H1 (cell line): ENCODE measurements at regions not wholly inside any gene's neighbourhood (a gene's known extent, or its start where the extent isn't known, plus 50 kb on each side); places are given as distances from the start of the nearest gene placed in this dataset.

Experiments used
- CTCF ChIA-PET: fragments of 300-600 bp; sonication (Branson Sonifier 250); formaldehyde crosslinking; loops from one replicate; lab custom pipeline; 2021; ENCODE audit not compliant: partially characterized antibody; lab: Charles Lee
- POLR2A ChIA-PET: fragments of 300-600 bp; sonication (Branson Sonifier 250); formaldehyde crosslinking; loops from one replicate; lab custom pipeline; 2021; ENCODE audit warnings: inconsistent platforms; ENCODE audit not compliant: partially characterized antibody; lab: Charles Lee
- DNase-seq, 2 experiments: peaks; one replicate each; pipeline versions ENCODE4 v3.0.0 to v3.0.0-alpha.2; 2010 to 2022; ENCODE audit warnings: low spot score in 2 of 2, low read depth in 1 of 2, mixed read lengths in 1 of 2
- FAIRE-seq: peaks from 2 replicates; lab custom pipeline; 2011; peaks lifted over from hg19 to GRCh38; lab: Jason Lieb, UNC
- H2AFZ ChIP-seq: 2 replicates; pipeline ENCODE4 v1.8.1; 2012; ENCODE audit warnings: low read length, inconsistent platforms
- H2AK5ac ChIP-seq: 2 replicates; pipeline ENCODE4 v1.6.1; 2013; ENCODE audit warnings: low read depth, low read length
- H2BK120ac ChIP-seq: replicated peaks from 2 replicates; pipeline ENCODE3; 2013; ENCODE audit warnings: low read depth, low read length, inconsistent platforms
- H2BK12ac ChIP-seq: 2 replicates; pipeline ENCODE4 v1.6.1; 2013; ENCODE audit warnings: low read depth, low read length
- H2BK15ac ChIP-seq: 2 replicates; pipeline ENCODE4 v1.6.1; 2013; ENCODE audit warnings: low read length
- H2BK20ac ChIP-seq: 2 replicates; pipeline ENCODE4 v1.6.1; 2013; ENCODE audit warnings: low read length
- H2BK5ac ChIP-seq: 2 replicates; pipeline ENCODE4 v1.6.1; 2013; ENCODE audit warnings: low read depth, low read length
- H3K14ac ChIP-seq: 2 replicates; pipeline ENCODE4 v1.6.1; 2013; ENCODE audit warnings: inconsistent platforms; ENCODE audit not compliant: insufficient read length
- H3K18ac ChIP-seq: 2 replicates; pipeline ENCODE4 v1.6.1; 2013; ENCODE audit warnings: low read length; ENCODE audit errors: extremely low read depth
- H3K23ac ChIP-seq: 2 replicates; pipeline ENCODE4 v1.6.1; 2013; ENCODE audit warnings: inconsistent platforms; ENCODE audit not compliant: insufficient read length
- H3K23me2 ChIP-seq: 2 replicates; pipeline ENCODE4 v1.6.1; 2013; ENCODE audit warnings: low read depth, low read length
- H3K27ac ChIP-seq: 2 replicates; pipeline ENCODE4 v1.6.1; 2011; ENCODE audit warnings: low read depth, low read length, inconsistent platforms
- H3K27me3 ChIP-seq, 4 experiments: replicated peaks in 1 of 4; 1 replicate in 1 of 4; 2 replicates in 3 of 4; pipeline versions ENCODE4 v1.6.1 to v1.8.1; 2011 to 2013; ENCODE audit warnings: low read length in 3 of 4, mild to moderate bottlenecking in 3 of 4, inconsistent platforms in 2 of 4, mixed read lengths in 2 of 4, moderate library complexity in 1 of 4; ENCODE audit not compliant: control insufficient read depth in 3 of 4, insufficient read depth in 3 of 4; ENCODE audit errors: extremely low read depth in 1 of 4
- H3K36me3 ChIP-seq, 4 experiments: 2 replicates each; pipeline versions ENCODE4 v1.6.1 to v1.8.1; 2011 to 2013; ENCODE audit warnings: mild to moderate bottlenecking in 4 of 4, low read length in 3 of 4, moderate library complexity in 2 of 4, control low read depth in 1 of 4, inconsistent platforms in 1 of 4; ENCODE audit not compliant: insufficient read depth in 4 of 4, control insufficient read depth in 2 of 4
- H3K4ac ChIP-seq: replicated peaks from 2 replicates; pipeline ENCODE3; 2013; ENCODE audit warnings: low read length, low read depth, mixed read lengths, inconsistent platforms; ENCODE audit not compliant: insufficient read length
- H3K4me1 ChIP-seq, 4 experiments: replicated peaks in 1 of 4; 1 replicate in 1 of 4; 2 replicates in 3 of 4; pipeline versions ENCODE4 v1.6.1 to v1.8.1; 2011 to 2013; ENCODE audit warnings: low read length in 3 of 4, inconsistent platforms in 2 of 4, mixed read lengths in 1 of 4; ENCODE audit not compliant: insufficient read depth in 4 of 4, control insufficient read depth in 3 of 4
- H3K4me2 ChIP-seq, 2 experiments: 2 replicates each; pipeline versions ENCODE4 v1.6.1 to v1.8.1; 2011 to 2013; ENCODE audit warnings: low read depth in 2 of 2, low read length in 2 of 2, control low read depth in 1 of 2, inconsistent platforms in 1 of 2, mild to moderate bottlenecking in 1 of 2; ENCODE audit not compliant: insufficient read depth in 1 of 2
- H3K4me3 ChIP-seq, 4 experiments: fragments of 200-600, 300-600 bp in 1 of 4; sonication (generic), shearing (Covaris generic), sonication (Bioruptor Twin) in 1 of 4; 2 replicates each; pipeline versions ENCODE4 v1.5.1 to v1.8.1; 2011 to 2016; ENCODE audit warnings: low read length in 4 of 4, low read depth in 3 of 4, control low read depth in 2 of 4, inconsistent platforms in 2 of 4, mild to moderate bottlenecking in 2 of 4, mixed read lengths in 1 of 4, moderate library complexity in 1 of 4; ENCODE audit not compliant: insufficient read depth in 2 of 4; ENCODE audit errors: extremely low read depth in 1 of 4
- H3K56ac ChIP-seq: replicated peaks from 2 replicates; pipeline ENCODE3; 2013; ENCODE audit warnings: low read depth, mild to moderate bottlenecking, mixed read lengths, low read length, inconsistent platforms; ENCODE audit not compliant: insufficient read length
- H3K79me1 ChIP-seq: 2 replicates; pipeline ENCODE4 v1.6.1; 2013; ENCODE audit warnings: low read depth, low read length, control low read depth
- H3K79me2 ChIP-seq, 2 experiments: 2 replicates each; pipeline versions ENCODE4 v1.6.1 to v1.8.1; 2012 to 2013; ENCODE audit warnings: low read length in 2 of 2, mild to moderate bottlenecking in 2 of 2, inconsistent platforms in 1 of 2; ENCODE audit not compliant: insufficient read depth in 2 of 2, control insufficient read depth in 1 of 2
- H3K9ac ChIP-seq, 4 experiments: replicated peaks in 1 of 4; 1 replicate in 1 of 4; 2 replicates in 3 of 4; pipeline versions ENCODE4 v1.6.1 to v1.8.1; 2011 to 2013; ENCODE audit warnings: low read depth in 3 of 4, low read length in 3 of 4, control low read depth in 2 of 4, mild to moderate bottlenecking in 2 of 4, moderate library complexity in 2 of 4, inconsistent platforms in 1 of 4; ENCODE audit errors: extremely low read depth in 1 of 4
- H3K9me3 ChIP-seq, 2 experiments: 2 replicates each; pipeline versions ENCODE4 v1.6.1 to v1.8.1; 2012 to 2013; ENCODE audit warnings: mild to moderate bottlenecking in 2 of 2, moderate library complexity in 2 of 2, control low read depth in 1 of 2, inconsistent platforms in 1 of 2, low read depth in 1 of 2, low read length in 1 of 2, mixed read lengths in 1 of 2; ENCODE audit not compliant: insufficient read depth in 2 of 2
- H4K20me1 ChIP-seq, 2 experiments: replicated peaks in 1 of 2; 2 replicates each; pipeline versions ENCODE3 to v1.8.1; 2011 to 2013; ENCODE audit warnings: inconsistent platforms in 2 of 2, low read length in 2 of 2, mild to moderate bottlenecking in 1 of 2; ENCODE audit not compliant: insufficient read depth in 2 of 2, control insufficient read depth in 1 of 2
- H4K5ac ChIP-seq: 2 replicates; pipeline ENCODE4 v1.6.1; 2013; ENCODE audit warnings: low read length, low read depth, mixed read lengths, inconsistent platforms; ENCODE audit not compliant: insufficient read length
- H4K8ac ChIP-seq: 2 replicates; pipeline ENCODE4 v1.8.0; 2013; ENCODE audit warnings: mild to moderate bottlenecking, moderate library complexity, low read length, inconsistent platforms; ENCODE audit not compliant: insufficient read depth; ENCODE audit errors: extremely low read depth
- H4K91ac ChIP-seq: replicated peaks from 2 replicates; pipeline ENCODE3; 2013; ENCODE audit warnings: low read length, mixed read lengths, inconsistent platforms; ENCODE audit not compliant: insufficient read length
- CTBP2 ChIP-seq: IDR thresholded peaks from 2 replicates; pipeline ENCODE4 v1.7.0; 2011; ENCODE audit warnings: borderline replicate concordance, mild to moderate bottlenecking, moderate library complexity, mixed read lengths, low read length; ENCODE audit not compliant: insufficient read depth, insufficient read length
- MAFK ChIP-seq: IDR thresholded peaks from 2 replicates; pipeline ENCODE4 v1.6.1; 2012; ENCODE audit warnings: low read depth, mild to moderate bottlenecking, improper control_type of control experiment, low read length
- WGBS, 2 experiments: shearing (Covaris generic) in 1 of 2; methylation state at CpG; one replicate each; pipeline versions ENCODE4 v1.1.6 to v1.1.7; 2013 to 2015; ENCODE audit warnings: low lambda C conversion rate in 2 of 2, mixed read lengths in 2 of 2, inconsistent platforms in 1 of 2, low coverage in 1 of 2, missing lambda C conversion rate in 1 of 2; ENCODE audit not compliant: insufficient replicate concordance in 2 of 2, insufficient coverage in 1 of 2, insufficient read length in 1 of 2; ENCODE audit errors: extremely low coverage in 1 of 2, missing lambda C conversion rate in 1 of 2; 5-methylcytosine and 5-hydroxymethylcytosine counted together

DNA sequence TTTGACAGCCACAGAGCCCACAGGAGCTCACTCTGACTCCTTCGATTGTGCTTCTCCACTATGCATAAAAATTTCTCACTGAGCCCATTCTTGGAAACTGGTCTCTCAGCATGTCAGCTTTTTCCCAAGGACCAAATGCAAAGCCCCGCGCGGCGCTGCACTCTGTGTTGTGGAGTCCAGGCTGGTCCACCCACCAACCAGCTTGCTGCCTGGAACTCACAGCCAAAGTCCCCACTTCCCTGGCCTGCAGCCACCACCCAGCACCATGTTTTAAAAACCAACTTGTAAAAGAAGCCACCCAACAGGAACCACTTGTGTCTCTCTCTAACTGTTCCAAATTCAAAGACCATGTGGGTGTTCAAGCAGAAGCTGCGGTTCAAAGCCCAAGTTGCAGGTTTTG lies 124.4 kb downstream of the SPATA19 start:
- Histone ChIP-seq H3K79me1 (no peaks in the 10 kb centered on the region), H3K4me3 (no peak overlapping the region), H4K20me1 (no peaks in the 10 kb centered on the region), H2BK5ac (no peak overlapping the region), H3K18ac (no peak overlapping the region), H3K4ac (no peak overlapping the region), H3K9me3 (no peaks in the 10 kb centered on the region), H2BK120ac (no peak overlapping the region), H3K36me3 (no peaks in the 10 kb centered on the region), H3K4me2 (no peak overlapping the region), H3K27me3 (no peaks in the 10 kb centered on the region; a peak in 1 of 7 replicates), H3K9ac (no peak overlapping the region), H3K79me2 (no peaks in the 10 kb centered on the region), H3K23ac (no peak overlapping the region), H3K14ac (no peak overlapping the region), H2AK5ac (no peak overlapping the region), H2BK12ac (no peak overlapping the region), H3K27ac (no peak overlapping the region), H3K4me1 (no peaks in the 10 kb centered on the region; a peak in 1 of 7 replicates), H4K5ac (no peak overlapping the region), H3K56ac (no peak overlapping the region), H3K23me2 (peaks cover 3% of the 10 kb centered on the region; the same call in 1 of the 2 replicates), H4K91ac (no peak overlapping the region), H2AFZ (no peak overlapping the region), H4K8ac (no peak overlapping the region), H2BK20ac (no peak overlapping the region), H2BK15ac (no peak overlapping the region)
- no peak for FAIRE-seq
- ChIA-PET CTCF (interaction anchor here (0.6 to 1.3 kb wide), 5 partner anchors 9 to 147 kb away, joined by 3 read pairs; no protein-coding TSS in a partner anchor), POLR2A (no interaction called here)
- TF ChIP-seq MAFK = no peak
- no peak for TF ChIP-seq CTBP2
- 84% methylated on average over 6 of the region's 6 CpGs; no CpG with 5 or more reads in 1 of the 2 experiments for WGBS, 2 experiments
- no peak for DNase-seq
